ENCODE measurements at regions not wholly inside any gene's neighbourhood (a gene's known extent, or its start where the extent isn't known, plus 50 kb on each side); places are given as distances from the start of the nearest gene placed in this dataset.
"Not testable (repeated sequence)": the region's sequence is repeated elsewhere in the genome, so short reads cannot be mapped to it uniquely, and the experiment has no call there.

- not testable (repeated sequence) for H3K27me3 ChIP-seq, H3K4me1 ChIP-seq, H3K27ac ChIP-seq, ATAC-seq, H3K36me3 ChIP-seq, H3K4me3 ChIP-seq
- 91 to 93% methylated on average over 8 to 16 of the region's 16 CpGs for WGBS, 2 donors (ENCODE audit: low coverage in 1 of 2)
- peaks cover 0 to 56% (median 0%) of the 10 kb centered on the region in 3 donors for H3K9me3 ChIP-seq
These were observed 64.5 kb upstream of the HTR1E start for GRCh38 chr6:86872810-86873209.

GRCh38 chr6:86871681-86872080 lies 65.6 kb upstream of the HTR1E start:
- Histone ChIP-seq H3K4me1 (no peaks in the 10 kb centered on the region), H3K4me3 (no peak overlapping the region), H3K9me3 (peaks cover 0 to 65% (median 0%) of the 10 kb centered on the region in 3 donors), H3K27ac (no peak overlapping the region), H3K36me3 (no peaks in the 10 kb centered on the region), H3K27me3 (no peaks in the 10 kb centered on the region)
- TF ChIP-seq POLR2AphosphoS5 (IDR thresholded peaks at IDR 0.05) (no peak), POLR2A (IDR thresholded peaks at IDR 0.05) (no peak), CTCF (IDR thresholded peaks at IDR 0.05) (no peak), EP300 (IDR thresholded peaks at IDR 0.05) (no peak)
- ATAC-seq = no peak
- 55 to 83% methylated on average over 1 of the region's 1 CpG for WGBS, 2 donors (ENCODE audit: low coverage in 1 of 2)

- TF ChIP-seq POLR2AphosphoS5 (IDR thresholded peaks at IDR 0.05) (no peak), EP300 (IDR thresholded peaks at IDR 0.05) (no peak), POLR2A (IDR thresholded peaks at IDR 0.05) (no peak), CTCF (IDR thresholded peaks at IDR 0.05) (no peak)
- ATAC-seq = no peak
- Histone ChIP-seq H3K4me3 (no peak overlapping the region), H3K27ac (no peak overlapping the region), H3K9me3 (peaks cover 0 to 65% (median 0%) of the 10 kb centered on the region in 3 donors), H3K36me3 (no peaks in the 10 kb centered on the region), H3K4me1 (no peaks in the 10 kb centered on the region), H3K27me3 (no peaks in the 10 kb centered on the region)
- WGBS, 2 donors (ENCODE audit: low coverage in 1 of 2) = 83% methylated on average over 1 of the region's 1 CpG
These were observed 67.8 kb upstream of the HTR1E start for GRCh38 chr6:86869500-86869899.

- ATAC-seq = no peak
- Histone ChIP-seq H3K9me3 (no peaks in the 10 kb centered on the region), H3K4me3 (no peak overlapping the region), H3K36me3 (no peaks in the 10 kb centered on the region), H3K4me1 (peaks cover 0 to 9% (median 0%) of the 10 kb centered on the region in 3 donors), H3K27ac (no peak overlapping the region), H3K27me3 (no peaks in the 10 kb centered on the region)
- TF ChIP-seq POLR2AphosphoS5 (IDR thresholded peaks at IDR 0.05) = no peak
- no peak for TF ChIP-seq EP300 (IDR thresholded peaks at IDR 0.05)
- TF ChIP-seq CTCF (IDR thresholded peaks at IDR 0.05) = no peak
- no peak for TF ChIP-seq POLR2A (IDR thresholded peaks at IDR 0.05)
These were observed 77.8 kb upstream of the HTR1E start for GRCh38 chr6:86859513-86859912.

GRCh38 chr6:86858970-86859369 lies 78.4 kb upstream of the HTR1E start:
- Histone ChIP-seq H3K27me3 (no peaks in the 10 kb centered on the region), H3K36me3 (no peaks in the 10 kb centered on the region), H3K4me3 (no peak overlapping the region), H3K9me3 (no peaks in the 10 kb centered on the region), H3K4me1 (peaks cover 0 to 9% (median 0%) of the 10 kb centered on the region in 3 donors), H3K27ac (no peak overlapping the region)
- no peak for ATAC-seq
- 90 to 100% methylated on average over 1 to 2 of the region's 3 CpGs for WGBS, 2 donors (ENCODE audit: low coverage in 1 of 2)
- TF ChIP-seq CTCF (IDR thresholded peaks at IDR 0.05) (no peak), EP300 (IDR thresholded peaks at IDR 0.05) (no peak), POLR2AphosphoS5 (IDR thresholded peaks at IDR 0.05) (no peak), POLR2A (IDR thresholded peaks at IDR 0.05) (no peak)
